Omental fat pad (tissue), 3 donors: ENCODE measurements at regions not wholly inside any gene's neighbourhood (a gene's known extent, or its start where the extent isn't known, plus 50 kb on each side); places are given as distances from the start of the nearest gene placed in this dataset.
"Not testable (repeated sequence)": the region's sequence is repeated elsewhere in the genome, so short reads cannot be mapped to it uniquely, and the experiment has no call there.

Experiments
- ATAC-seq: fragments of 150-250 bp; one replicate; pipeline ENCODE4 v1.9.1; 2016; ENCODE audit warnings: mild to moderate bottlenecking, moderate library complexity; ENCODE audit not compliant: low FRiP score
- DNase-seq: peaks from one replicate; pipeline ENCODE4 v3.0.0-alpha.2; 2019; ENCODE audit warnings: low spot score
- CTCF ChIP-seq, 3 donors: fragments of 450-650 bp; IDR thresholded peaks; one replicate each; pipeline ENCODE4 v1.5.1; 2016 to 2017; ENCODE audit warnings: antibody characterized with exemption in 3 of 3, mild to moderate bottlenecking in 3 of 3, moderate library complexity in 2 of 3

- no peak for TF ChIP-seq CTCF (IDR thresholded peaks at IDR 0.05)
- ATAC-seq (no peak), DNase-seq (no peak)
These were observed 60.5 kb upstream of the FBXO28 start for GRCh38 chr1:224053456-224053855.

DNA sequence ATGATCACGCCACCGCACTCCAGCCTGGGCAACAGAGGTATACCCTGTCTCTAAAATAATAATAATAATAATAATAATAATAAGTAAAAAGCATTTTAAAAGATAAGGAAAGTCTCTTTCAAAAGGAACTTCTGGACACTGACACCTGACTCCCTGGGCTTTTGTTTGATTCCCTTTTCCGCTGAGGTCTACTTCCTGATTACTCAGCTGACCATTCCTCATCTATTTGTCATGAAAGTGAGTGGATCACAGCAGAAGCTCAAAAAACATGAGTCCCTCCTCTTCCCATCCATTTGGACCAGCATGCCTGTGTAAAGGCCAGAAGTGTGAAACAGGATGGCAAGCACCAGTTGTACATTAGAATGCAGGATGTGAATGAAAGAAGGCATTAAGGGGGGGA is 61.1 kb upstream of the FBXO28 start:
- TF ChIP-seq CTCF (IDR thresholded peaks at IDR 0.05) = no peak
- DNase-seq (no peak), ATAC-seq (no peak)

DNA sequence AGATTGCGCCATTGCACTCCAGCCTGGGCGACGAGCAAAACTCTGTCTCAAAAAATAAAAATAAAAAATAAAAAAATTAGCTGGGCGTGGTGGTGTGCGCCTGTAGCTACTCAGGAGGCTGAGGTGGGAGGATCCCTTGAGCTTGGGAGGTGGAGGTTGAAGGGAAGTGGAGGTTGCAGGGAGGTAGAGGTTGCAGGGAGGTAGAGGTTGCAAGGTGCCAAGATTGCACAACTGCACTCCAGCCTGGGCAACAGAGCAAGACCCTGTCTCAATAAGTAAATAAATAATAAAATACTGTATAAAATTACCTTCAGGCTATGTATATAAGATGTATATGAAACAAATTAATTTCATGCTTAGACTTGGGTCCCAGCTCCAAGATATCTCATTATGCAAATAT is 62.1 kb upstream of the FBXO28 start:
- DNase-seq, ATAC-seq: not testable (repeated sequence)

DNA sequence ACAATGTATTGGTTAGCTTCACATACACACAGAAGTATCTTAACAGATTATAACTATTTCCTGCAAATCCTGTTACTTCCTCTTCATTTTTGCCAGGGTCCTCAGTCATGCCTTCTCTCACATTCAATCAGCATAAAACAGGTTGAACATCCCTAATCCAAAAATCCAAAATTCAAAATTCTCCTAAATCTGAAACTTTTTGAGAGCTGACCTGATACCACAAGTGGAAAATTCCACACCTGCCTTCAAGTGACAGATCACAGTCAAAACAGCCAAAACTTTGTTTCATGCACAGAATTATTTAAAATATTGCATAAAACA is 62.9 kb upstream of the FBXO28 start:
- ATAC-seq = no peak
- no peak for DNase-seq
- TF ChIP-seq CTCF (IDR thresholded peaks at IDR 0.05) = no peak

- no peak for TF ChIP-seq CTCF (IDR thresholded peaks at IDR 0.05)
- DNase-seq = no peak
- ATAC-seq = no peak
These were observed 66.4 kb upstream of the FBXO28 start for GRCh38 chr1:224047538-224047937.

- DNase-seq (no peak), ATAC-seq (no peak)
- TF ChIP-seq CTCF (IDR thresholded peaks at IDR 0.05) = no peak
These were observed 68.4 kb upstream of the FBXO28 start for GRCh38 chr1:224045556-224045955.

GRCh38 chr1:224044420-224044819 is 69.5 kb upstream of the FBXO28 start:
- DNase-seq = no peak
- ATAC-seq = no peak
- TF ChIP-seq CTCF (IDR thresholded peaks at IDR 0.05) = no peak

- DNase-seq = no peak
- no peak for ATAC-seq
- TF ChIP-seq CTCF (IDR thresholded peaks at IDR 0.05) = no peak
These were observed 71.3 kb upstream of the FBXO28 start for GRCh38 chr1:224042557-224043118.
